ENCODE measurements at regions not wholly inside any gene's neighbourhood (a gene's known extent, or its start where the extent isn't known, plus 50 kb on each side); places are given as distances from the start of the nearest gene placed in this dataset.

GRCh38 chr20:24762371-24762770, 186.7 kb upstream of the CST7 start:
- Histone ChIP-seq H2AK5ac (ENCODE audit: low read depth, low read length) (no peak overlapping the region), H4K20me1 (ENCODE audit: insufficient read depth, low read length) (no peaks in the 10 kb centered on the region; the same call in 1 of the 2 replicates), H3K9me1 (ENCODE audit: insufficient read depth, low read length) (no peaks in the 10 kb centered on the region), H3K36me3 (ENCODE audit: control insufficient read depth, insufficient read depth, low read length) (no peaks in the 10 kb centered on the region), H3K9me3 (ENCODE audit: control insufficient read depth, insufficient read depth, low read length) (0 out of 2 replicates have a peak, but pooled peaks cover 2% of the 10 kb centered on the region), H2BK20ac (ENCODE audit: low read depth, low read length) (no peak overlapping the region), H2AK9ac (replicated peaks; ENCODE audit: low read depth, low read length, poor library complexity) (no peak overlapping the region), H3K27ac (ENCODE audit: insufficient read depth, low read length) (no peak overlapping the region), H3K27me3 (ENCODE audit: control insufficient read depth, insufficient read depth, low read length) (peaks cover 17% of the 10 kb centered on the region; the same call in 1 of the 2 replicates), H2BK120ac (ENCODE audit: low read depth, low read length) (no peak overlapping the region), H3K79me1 (ENCODE audit: low read depth in 1 of 2, low read length in 2 of 2) (no peaks in the 10 kb centered on the region), H3K4me1 (ENCODE audit: control insufficient read depth, insufficient read depth, low read length) (no peaks in the 10 kb centered on the region), H4K8ac (ENCODE audit: low read depth in 2 of 2, low read length in 2 of 2) (no peak overlapping the region), H3K14ac (replicated peaks; ENCODE audit: low read depth, low read length) (no peak overlapping the region), H3K9ac (ENCODE audit: low read depth, low read length) (no peak overlapping the region), H3K4ac (ENCODE audit: low read depth, low read length) (no peak overlapping the region), H4K5ac (ENCODE audit: low read depth, low read length) (no peak overlapping the region), H2BK15ac (ENCODE audit: low read depth, low read length) (no peak overlapping the region), H3K4me2 (ENCODE audit: low read depth, low read length) (no peak overlapping the region), H2BK5ac (ENCODE audit: low read depth, low read length, poor library complexity, severe bottlenecking) (no peak overlapping the region), H3K56ac (ENCODE audit: extremely low read depth, insufficient read depth, low read length) (no peak overlapping the region), H3K18ac (ENCODE audit: low read depth, low read length) (no peak overlapping the region), H2AFZ (replicated peaks; ENCODE audit: low read length, poor library complexity) (no peak overlapping the region), H3K4me3 (ENCODE audit: insufficient read depth, low read depth, low read length) (no peak overlapping the region), H4K91ac (ENCODE audit: insufficient read depth, low read depth, low read length) (no peak overlapping the region), H3K23ac (ENCODE audit: low read depth, low read length) (no peak overlapping the region)
- ChIA-PET CTCF (no interaction called here), POLR2A (ENCODE audit: unreplicated experiment) (no interaction called here)
- BruUV-seq (replicated peaks) = no TSS peak
- ATAC-seq (ENCODE audit: low read depth) (no peak), DNase-seq (no peak)
- dilution Hi-C loops (cut with HindIII; ENCODE audit: low sequenced_read_pairs, unreplicated experiment) (no loop called here), intact Hi-C loops (cut with micrococcal nuclease) (no loop called here), in situ Hi-C loops (cut with MboI; ENCODE audit: low sequenced_read_pairs) (no loop called here)
- TF ChIP-seq CHD1 (IDR thresholded peaks at IDR 0.05; ENCODE audit: low read depth, low read length) = no peak
- TF ChIP-seq RCOR1 (IDR thresholded peaks at IDR 0.05; ENCODE audit: insufficient replicate concordance, low read length) = no peak
- TF ChIP-seq NFE2L2 (IDR thresholded peaks at IDR 0.05; ENCODE audit: low read depth, low read length) = no peak
- no CpG with 5 or more reads among the region's 3 CpGs for WGBS, 2 experiments (ENCODE audit: extremely low coverage in 2 of 2, insufficient read length in 1 of 2)
